GM12892 (cell line): ENCODE measurements at regions not wholly inside any gene's neighbourhood (a gene's known extent, or its start where the extent isn't known, plus 50 kb on each side); places are given as distances from the start of the nearest gene placed in this dataset.

ENCODE experiments used
- POLR2AphosphoS5 ChIP-seq: IDR thresholded peaks from 2 replicates; pipeline ENCODE4 v1.6.1; 2011; ENCODE audit warnings: low read depth, low read length, control low read depth
- TAF1 ChIP-seq: IDR thresholded peaks from 2 replicates; pipeline ENCODE4 v1.6.1; 2011; ENCODE audit warnings: low read depth, mild to moderate bottlenecking, control low read depth, low read length, borderline replicate concordance

- TF ChIP-seq POLR2AphosphoS5: no peak
- TF ChIP-seq TAF1: no peak
Observed at GRCh38 chr2:220051716-220052115, 424.3 kb downstream of the SLC4A3 start.
